Kidney epithelial cell (primary cell): ENCODE measurements at regions not wholly inside any gene's neighbourhood (a gene's known extent, or its start where the extent isn't known, plus 50 kb on each side); places are given as distances from the start of the nearest gene placed in this dataset.

ENCODE experiments used
- DNase-seq: peaks from one replicate; pipeline ENCODE4 v3.0.0-alpha.2; 2010; ENCODE audit warnings: low read depth
- H3K27me3 ChIP-seq: 2 replicates; pipeline ENCODE4 v1.6.0; 2011; ENCODE audit warnings: low read length; ENCODE audit not compliant: control insufficient read depth, insufficient read depth
- H3K36me3 ChIP-seq: 2 replicates; pipeline ENCODE4 v1.5.1; 2011; ENCODE audit warnings: low read length; ENCODE audit not compliant: control insufficient read depth, insufficient read depth
- H3K4me3 ChIP-seq: 2 replicates; pipeline ENCODE4 v1.5.1; 2011; ENCODE audit warnings: low read depth, mild to moderate bottlenecking, control low read depth, low read length
- TF ChIP-seq, protein P1 (sequence below): IDR thresholded peaks from 2 replicates; pipeline ENCODE4 v1.5.1; 2011; ENCODE audit warnings: mild to moderate bottlenecking, moderate library complexity, low read length, control low read depth, inconsistent platforms; ENCODE audit not compliant: insufficient read depth, poor library complexity, severe bottlenecking

DNA sequence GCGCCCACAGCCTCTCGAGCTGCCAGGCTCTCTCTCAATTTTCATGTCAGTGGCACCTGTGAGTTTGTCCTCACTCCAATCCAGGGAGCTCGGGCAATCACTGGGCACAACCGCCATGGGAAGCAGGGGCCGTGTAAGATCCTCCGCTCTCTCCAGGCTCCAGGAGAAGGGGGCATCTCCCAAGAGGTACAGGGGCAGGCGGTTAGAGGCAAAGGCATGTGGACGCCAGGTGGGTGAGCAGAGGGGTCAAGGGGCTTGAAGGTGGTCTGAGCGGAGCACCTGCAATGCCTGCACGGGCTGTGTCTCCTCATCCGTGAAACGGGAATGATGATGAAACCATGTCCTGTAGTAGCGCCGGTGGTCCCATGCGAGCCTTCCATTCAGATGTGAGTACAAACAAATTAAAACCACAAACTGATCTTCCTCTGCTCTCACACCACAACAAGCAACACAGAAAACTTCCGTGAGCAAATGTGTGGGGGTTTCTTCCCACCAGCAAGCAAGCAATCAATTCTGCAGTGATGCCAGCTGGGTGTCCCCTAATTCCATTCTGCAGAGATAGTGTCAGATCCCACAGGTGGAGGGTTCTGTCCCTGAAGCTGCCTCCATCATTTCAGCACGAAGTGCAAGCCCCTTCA lies 222.5 kb upstream of the PMEPA1 start:
- H3K4me3 ChIP-seq = no peak overlapping the region
- no peaks in the 10 kb centered on the region for H3K36me3 ChIP-seq
- no peaks in the 10 kb centered on the region for H3K27me3 ChIP-seq
- DNase-seq = no peak
- TF ChIP-seq, protein P1, sequence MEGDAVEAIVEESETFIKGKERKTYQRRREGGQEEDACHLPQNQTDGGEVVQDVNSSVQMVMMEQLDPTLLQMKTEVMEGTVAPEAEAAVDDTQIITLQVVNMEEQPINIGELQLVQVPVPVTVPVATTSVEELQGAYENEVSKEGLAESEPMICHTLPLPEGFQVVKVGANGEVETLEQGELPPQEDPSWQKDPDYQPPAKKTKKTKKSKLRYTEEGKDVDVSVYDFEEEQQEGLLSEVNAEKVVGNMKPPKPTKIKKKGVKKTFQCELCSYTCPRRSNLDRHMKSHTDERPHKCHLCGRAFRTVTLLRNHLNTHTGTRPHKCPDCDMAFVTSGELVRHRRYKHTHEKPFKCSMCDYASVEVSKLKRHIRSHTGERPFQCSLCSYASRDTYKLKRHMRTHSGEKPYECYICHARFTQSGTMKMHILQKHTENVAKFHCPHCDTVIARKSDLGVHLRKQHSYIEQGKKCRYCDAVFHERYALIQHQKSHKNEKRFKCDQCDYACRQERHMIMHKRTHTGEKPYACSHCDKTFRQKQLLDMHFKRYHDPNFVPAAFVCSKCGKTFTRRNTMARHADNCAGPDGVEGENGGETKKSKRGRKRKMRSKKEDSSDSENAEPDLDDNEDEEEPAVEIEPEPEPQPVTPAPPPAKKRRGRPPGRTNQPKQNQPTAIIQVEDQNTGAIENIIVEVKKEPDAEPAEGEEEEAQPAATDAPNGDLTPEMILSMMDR = no peak

DNA sequence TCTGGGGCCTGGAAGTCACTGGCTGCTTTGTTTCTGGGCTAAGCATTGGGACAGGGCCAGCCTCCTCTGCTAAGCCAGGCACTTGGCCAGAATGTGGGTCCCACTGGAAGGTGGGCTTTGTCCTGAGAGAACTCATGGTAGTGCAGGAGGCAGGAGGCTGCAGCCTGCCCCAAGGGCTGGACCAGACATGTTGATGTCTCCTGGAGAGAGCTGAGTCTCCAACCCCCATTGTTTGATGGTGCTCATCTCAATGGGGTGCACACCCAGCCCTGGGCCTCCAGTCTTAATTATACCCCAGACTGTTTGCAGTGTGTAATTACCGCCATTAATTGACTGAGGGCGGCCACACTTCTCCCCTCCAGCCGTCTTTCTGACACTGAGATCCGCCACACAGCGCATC lies 220.5 kb upstream of the PMEPA1 start:
- H3K4me3 ChIP-seq = no peak overlapping the region
- TF ChIP-seq, protein P1 = no peak
- no peak for DNase-seq
- H3K36me3 ChIP-seq = no peaks in the 10 kb centered on the region
- H3K27me3 ChIP-seq = no peaks in the 10 kb centered on the region

DNA sequence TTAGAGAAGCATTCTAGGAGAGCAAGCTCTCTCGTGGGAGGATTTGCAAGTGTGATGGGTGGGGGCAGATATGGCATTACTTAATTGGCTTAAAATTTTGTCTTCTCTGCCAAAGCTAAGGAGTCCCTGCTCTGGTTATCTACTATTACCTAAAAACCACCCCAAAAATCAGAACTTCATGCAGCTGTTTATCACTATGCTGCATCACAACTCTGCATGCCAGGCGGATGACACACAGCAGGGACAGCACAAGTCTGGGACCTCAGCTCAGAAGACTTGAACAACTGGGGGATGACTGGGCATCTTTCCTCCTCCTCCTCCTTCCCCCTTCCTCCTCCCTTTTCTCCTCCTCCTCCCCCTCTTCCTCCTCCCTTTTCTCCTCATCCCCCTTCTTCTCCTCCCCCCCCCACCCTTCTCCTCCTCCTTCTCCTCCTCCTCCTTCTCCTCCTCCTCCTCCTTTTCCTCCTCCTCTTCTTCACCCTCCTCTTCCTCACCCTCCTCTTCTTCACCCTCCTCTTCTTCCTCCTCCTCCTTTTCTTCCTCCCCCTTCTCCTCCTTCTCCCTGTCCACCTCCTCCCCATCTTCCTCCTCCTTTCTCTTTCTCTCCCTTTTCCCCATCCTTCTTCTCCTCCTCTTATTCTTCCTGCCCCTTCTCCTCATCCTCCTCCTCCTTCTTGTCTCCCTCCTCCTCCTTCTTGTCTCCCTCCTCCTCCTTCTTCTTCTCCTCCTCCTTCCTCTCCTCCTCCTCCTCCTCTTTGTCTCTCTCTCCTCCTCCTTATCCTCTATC lies 218.6 kb upstream of the PMEPA1 start:
- no peak for DNase-seq
- no peak overlapping the region for H3K4me3 ChIP-seq
- H3K36me3 ChIP-seq = no peaks in the 10 kb centered on the region
- TF ChIP-seq, protein P1 = no peak
- H3K27me3 ChIP-seq = peaks cover 2% of the 10 kb centered on the region

- Histone ChIP-seq H3K36me3 (no peaks in the 10 kb centered on the region), H3K27me3 (peaks cover 2% of the 10 kb centered on the region), H3K4me3 (no peak overlapping the region)
- no peak for DNase-seq
- TF ChIP-seq, protein P1 = no peak
These were observed 217.6 kb upstream of the PMEPA1 start for GRCh38 chr20:57927376-57927775.

- no peaks in the 10 kb centered on the region for H3K36me3 ChIP-seq
- H3K4me3 ChIP-seq = no peak overlapping the region
- DNase-seq = no peak
- peaks cover 2% of the 10 kb centered on the region for H3K27me3 ChIP-seq
- TF ChIP-seq, protein P1 = no peak
These were observed 212.9 kb upstream of the PMEPA1 start for GRCh38 chr20:57922706-57923105.
